GM23338 (cell line): ENCODE measurements at regions not wholly inside any gene's neighbourhood (a gene's known extent, or its start where the extent isn't known, plus 50 kb on each side); places are given as distances from the start of the nearest gene placed in this dataset.

Experiments used
- ATAC-seq: fragments of 200-7000 bp; cut with Tn5 transposase; 3 replicates; pipeline ENCODE4 v1.9.1; 2020
- DNase-seq: peaks from one replicate; pipeline ENCODE4 v3.0.0-alpha.2; 2015; ENCODE audit warnings: low spot score
- H2AFZ ChIP-seq: fragments of 200-600 bp; sonication (generic); 2 replicates; pipeline ENCODE4 v1.8.0; 2016; ENCODE audit warnings: antibody characterized with exemption, mild to moderate bottlenecking, moderate library complexity
- H3F3A ChIP-seq: fragments of 200-600 bp; sonication (generic); replicated peaks from 2 replicates; pipeline ENCODE4 v1.8.0; 2017; ENCODE audit warnings: antibody characterized with exemption, mixed run types, low read depth
- H3K27ac ChIP-seq: fragments of 200-600 bp; sonication (generic); 2 replicates; pipeline ENCODE4 v1.6.1; 2016; ENCODE audit warnings: low read depth
- H3K27me3 ChIP-seq: fragments of 200-600 bp; sonication (generic); 2 replicates; pipeline ENCODE4 v1.8.0; 2016; ENCODE audit warnings: mild to moderate bottlenecking, mixed run types, moderate library complexity; ENCODE audit not compliant: insufficient read depth
- H3K36me3 ChIP-seq: fragments of 200-600 bp; sonication (generic); 2 replicates; pipeline ENCODE4 v1.8.0; 2016; ENCODE audit warnings: mild to moderate bottlenecking; ENCODE audit not compliant: insufficient read depth
- H3K4me1 ChIP-seq: fragments of 200-600 bp; sonication (generic); 2 replicates; pipeline ENCODE4 v1.8.0; 2016; ENCODE audit warnings: mild to moderate bottlenecking, moderate library complexity; ENCODE audit not compliant: insufficient read depth
- H3K4me2 ChIP-seq: fragments of 200-600 bp; sonication (generic); 2 replicates; pipeline ENCODE4 v1.7.1; 2017; ENCODE audit warnings: mixed run types
- H3K4me3 ChIP-seq: fragments of 200-600 bp; sonication (generic); 2 replicates; pipeline ENCODE4 v1.6.1; 2016; ENCODE audit warnings: mixed run types
- H3K79me2 ChIP-seq: fragments of 200-600 bp; sonication (generic); replicated peaks from 2 replicates; pipeline ENCODE4 v1.8.0; 2017; ENCODE audit warnings: mild to moderate bottlenecking; ENCODE audit not compliant: insufficient read depth
- H3K9me2 ChIP-seq: fragments of 200-600 bp; sonication (generic); 2 replicates; pipeline ENCODE4 v1.8.0; 2017; ENCODE audit not compliant: insufficient read depth
- H4K20me1 ChIP-seq: fragments of 200-600 bp; sonication (generic); replicated peaks from 2 replicates; pipeline ENCODE4 v1.8.0; 2017; ENCODE audit warnings: mild to moderate bottlenecking; ENCODE audit not compliant: insufficient read depth
- H3K27ac Mint-ChIP-seq: 2 replicates; pipeline ENCODE4 v1.8.0; 2020; ENCODE audit warnings: inconsistent platforms, mild to moderate bottlenecking, moderate library complexity, mixed read lengths
- H3K27me3 Mint-ChIP-seq: 3 replicates; pipeline ENCODE4 v1.8.0; 2022; ENCODE audit warnings: low read depth, mild to moderate bottlenecking, moderate library complexity, mixed read lengths, inconsistent platforms; ENCODE audit not compliant: insufficient read depth, poor library complexity
- H3K36me3 Mint-ChIP-seq: 3 replicates; pipeline ENCODE4 v1.8.0; 2021; ENCODE audit warnings: low read depth, mild to moderate bottlenecking, inconsistent platforms, moderate library complexity, mixed read lengths
- H3K4me1 Mint-ChIP-seq: 3 replicates; pipeline ENCODE4 v1.8.0; 2020; ENCODE audit warnings: mild to moderate bottlenecking, inconsistent platforms, mixed read lengths
- H3K4me3 Mint-ChIP-seq: 3 replicates; pipeline ENCODE4 v1.8.0; 2021; ENCODE audit warnings: moderate library complexity, mild to moderate bottlenecking, inconsistent platforms, mixed read lengths
- H3K9me3 Mint-ChIP-seq: 3 replicates; pipeline ENCODE4 v1.8.0; 2020; ENCODE audit warnings: moderate library complexity, mild to moderate bottlenecking, inconsistent platforms, mixed read lengths
- CREB1 ChIP-seq: fragments of 250-450 bp; sonication (Bioruptor Pico); IDR thresholded peaks from 2 replicates; pipeline ENCODE4 v1.5.0; 2020; ENCODE audit warnings: low read depth, mild to moderate bottlenecking, moderate library complexity
- EZH2 ChIP-seq: fragments of 200-600 bp; sonication (generic); IDR thresholded peaks from one replicate; pipeline ENCODE4 v1.8.0; 2017; ENCODE audit warnings: antibody characterized with exemption, mild to moderate bottlenecking, low read depth; ENCODE audit not compliant: unreplicated experiment
- EZH2phosphoT487 ChIP-seq: fragments of 200-600 bp; sonication (generic); IDR thresholded peaks from one replicate; pipeline ENCODE4 v1.8.1; 2018; ENCODE audit warnings: antibody characterized with exemption; ENCODE audit not compliant: unreplicated experiment
- JUNB ChIP-seq: IDR thresholded peaks from one replicate; pipeline ENCODE4 v1.6.1; 2016; ENCODE audit warnings: antibody characterized with exemption; ENCODE audit not compliant: unreplicated experiment
- NANOG ChIP-seq: IDR thresholded peaks from 2 replicates; pipeline ENCODE4 v1.6.1; 2016; ENCODE audit warnings: antibody characterized with exemption, borderline replicate concordance
- POLR2AphosphoS5 ChIP-seq: IDR thresholded peaks from 2 replicates; pipeline ENCODE4 v1.6.1; 2016; ENCODE audit warnings: antibody characterized with exemption, low read depth
- STAT1 ChIP-seq: IDR thresholded peaks from one replicate; pipeline ENCODE4 v1.6.1; 2016; ENCODE audit warnings: antibody characterized with exemption; ENCODE audit not compliant: unreplicated experiment
- ZNF114 ChIP-seq: fragments of 250-450 bp; sonication (Bioruptor Pico); IDR thresholded peaks from 2 replicates; pipeline ENCODE4 v1.5.0; 2020; ENCODE audit warnings: mild to moderate bottlenecking, moderate library complexity
- ZNF331 ChIP-seq: fragments of 250-450 bp; sonication (Bioruptor Pico); IDR thresholded peaks from 2 replicates; pipeline ENCODE4 v1.5.0; 2020; ENCODE audit warnings: low read depth, mild to moderate bottlenecking, moderate library complexity
- ZNF462 ChIP-seq: fragments of 250-450 bp; sonication (Bioruptor Pico); IDR thresholded peaks from 2 replicates; pipeline ENCODE4 v1.5.0; 2020; ENCODE audit warnings: mild to moderate bottlenecking, moderate library complexity
- TF ChIP-seq, protein P1 (sequence below): IDR thresholded peaks from one replicate; pipeline ENCODE4 v1.6.1; 2018; ENCODE audit warnings: antibody characterized with exemption; ENCODE audit not compliant: unreplicated experiment
- TF ChIP-seq, protein P2 (sequence below), 2 experiments: fragments of 200-600 bp in 1 of 2; sonication (generic) in 1 of 2; conservative IDR thresholded peaks; 2 replicates each; pipeline versions ENCODE4 v1.5.1 to v1.6.1; 2016 to 2017; ENCODE audit warnings: antibody characterized with exemption in 2 of 2, low read depth in 2 of 2, mild to moderate bottlenecking in 2 of 2, moderate library complexity in 1 of 2
- TF ChIP-seq, protein P3 (sequence below): IDR thresholded peaks from 2 replicates; pipeline ENCODE4 v1.6.1; 2016; ENCODE audit warnings: antibody characterized with exemption

GRCh38 chr9:99607842-99608448 lies 213.7 kb upstream of the NR4A3 start:
- DNase-seq (no peak), ATAC-seq (no peak)
- TF ChIP-seq ZNF462 (CRISPR knock-in tag) (no peak), EZH2 (no peak), STAT1 (no peak), CREB1 (no peak), ZNF331 (CRISPR knock-in tag) (no peak), ZNF114 (CRISPR knock-in tag) (no peak), JUNB (no peak), EZH2phosphoT487 (no peak), POLR2AphosphoS5 (no peak), NANOG (no peak)
- TF ChIP-seq, protein P1, sequence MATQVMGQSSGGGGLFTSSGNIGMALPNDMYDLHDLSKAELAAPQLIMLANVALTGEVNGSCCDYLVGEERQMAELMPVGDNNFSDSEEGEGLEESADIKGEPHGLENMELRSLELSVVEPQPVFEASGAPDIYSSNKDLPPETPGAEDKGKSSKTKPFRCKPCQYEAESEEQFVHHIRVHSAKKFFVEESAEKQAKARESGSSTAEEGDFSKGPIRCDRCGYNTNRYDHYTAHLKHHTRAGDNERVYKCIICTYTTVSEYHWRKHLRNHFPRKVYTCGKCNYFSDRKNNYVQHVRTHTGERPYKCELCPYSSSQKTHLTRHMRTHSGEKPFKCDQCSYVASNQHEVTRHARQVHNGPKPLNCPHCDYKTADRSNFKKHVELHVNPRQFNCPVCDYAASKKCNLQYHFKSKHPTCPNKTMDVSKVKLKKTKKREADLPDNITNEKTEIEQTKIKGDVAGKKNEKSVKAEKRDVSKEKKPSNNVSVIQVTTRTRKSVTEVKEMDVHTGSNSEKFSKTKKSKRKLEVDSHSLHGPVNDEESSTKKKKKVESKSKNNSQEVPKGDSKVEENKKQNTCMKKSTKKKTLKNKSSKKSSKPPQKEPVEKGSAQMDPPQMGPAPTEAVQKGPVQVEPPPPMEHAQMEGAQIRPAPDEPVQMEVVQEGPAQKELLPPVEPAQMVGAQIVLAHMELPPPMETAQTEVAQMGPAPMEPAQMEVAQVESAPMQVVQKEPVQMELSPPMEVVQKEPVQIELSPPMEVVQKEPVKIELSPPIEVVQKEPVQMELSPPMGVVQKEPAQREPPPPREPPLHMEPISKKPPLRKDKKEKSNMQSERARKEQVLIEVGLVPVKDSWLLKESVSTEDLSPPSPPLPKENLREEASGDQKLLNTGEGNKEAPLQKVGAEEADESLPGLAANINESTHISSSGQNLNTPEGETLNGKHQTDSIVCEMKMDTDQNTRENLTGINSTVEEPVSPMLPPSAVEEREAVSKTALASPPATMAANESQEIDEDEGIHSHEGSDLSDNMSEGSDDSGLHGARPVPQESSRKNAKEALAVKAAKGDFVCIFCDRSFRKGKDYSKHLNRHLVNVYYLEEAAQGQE = no peak
- TF ChIP-seq, protein P2, sequence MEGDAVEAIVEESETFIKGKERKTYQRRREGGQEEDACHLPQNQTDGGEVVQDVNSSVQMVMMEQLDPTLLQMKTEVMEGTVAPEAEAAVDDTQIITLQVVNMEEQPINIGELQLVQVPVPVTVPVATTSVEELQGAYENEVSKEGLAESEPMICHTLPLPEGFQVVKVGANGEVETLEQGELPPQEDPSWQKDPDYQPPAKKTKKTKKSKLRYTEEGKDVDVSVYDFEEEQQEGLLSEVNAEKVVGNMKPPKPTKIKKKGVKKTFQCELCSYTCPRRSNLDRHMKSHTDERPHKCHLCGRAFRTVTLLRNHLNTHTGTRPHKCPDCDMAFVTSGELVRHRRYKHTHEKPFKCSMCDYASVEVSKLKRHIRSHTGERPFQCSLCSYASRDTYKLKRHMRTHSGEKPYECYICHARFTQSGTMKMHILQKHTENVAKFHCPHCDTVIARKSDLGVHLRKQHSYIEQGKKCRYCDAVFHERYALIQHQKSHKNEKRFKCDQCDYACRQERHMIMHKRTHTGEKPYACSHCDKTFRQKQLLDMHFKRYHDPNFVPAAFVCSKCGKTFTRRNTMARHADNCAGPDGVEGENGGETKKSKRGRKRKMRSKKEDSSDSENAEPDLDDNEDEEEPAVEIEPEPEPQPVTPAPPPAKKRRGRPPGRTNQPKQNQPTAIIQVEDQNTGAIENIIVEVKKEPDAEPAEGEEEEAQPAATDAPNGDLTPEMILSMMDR (conservative IDR thresholded peaks at IDR 0.05; ENCODE audit: low read depth in 2 of 2) = no peak
- TF ChIP-seq, protein P3, sequence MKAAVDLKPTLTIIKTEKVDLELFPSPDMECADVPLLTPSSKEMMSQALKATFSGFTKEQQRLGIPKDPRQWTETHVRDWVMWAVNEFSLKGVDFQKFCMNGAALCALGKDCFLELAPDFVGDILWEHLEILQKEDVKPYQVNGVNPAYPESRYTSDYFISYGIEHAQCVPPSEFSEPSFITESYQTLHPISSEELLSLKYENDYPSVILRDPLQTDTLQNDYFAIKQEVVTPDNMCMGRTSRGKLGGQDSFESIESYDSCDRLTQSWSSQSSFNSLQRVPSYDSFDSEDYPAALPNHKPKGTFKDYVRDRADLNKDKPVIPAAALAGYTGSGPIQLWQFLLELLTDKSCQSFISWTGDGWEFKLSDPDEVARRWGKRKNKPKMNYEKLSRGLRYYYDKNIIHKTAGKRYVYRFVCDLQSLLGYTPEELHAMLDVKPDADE = no peak
- Histone ChIP-seq H3F3A (no peaks in the 10 kb centered on the region), H3K36me3 (no peaks in the 10 kb centered on the region), H3K27me3 (0 out of 2 replicates have a peak, but pooled peaks cover 7% of the 10 kb centered on the region), H3K4me1 (peaks cover 30% of the 10 kb centered on the region), H2AFZ (no peak overlapping the region), H3K27ac (no peak overlapping the region), H3K4me2 (peak overlapping the region; percentile 64), H3K79me2 (no peaks in the 10 kb centered on the region), H4K20me1 (no peaks in the 10 kb centered on the region), H3K4me3 (no peak overlapping the region), H3K9me2 (peaks cover under 1% of the 10 kb centered on the region; the same call in 1 of the 2 replicates)
- peaks cover 30% of the 10 kb centered on the region for H3K4me1 Mint-ChIP-seq
- no peak overlapping the region for H3K4me3 Mint-ChIP-seq
- no peak overlapping the region for H3K27ac Mint-ChIP-seq
- no peaks in the 10 kb centered on the region for H3K36me3 Mint-ChIP-seq
- H3K27me3 Mint-ChIP-seq = peaks cover 4% of the 10 kb centered on the region
- no peaks in the 10 kb centered on the region for H3K9me3 Mint-ChIP-seq
